ENCODE measurements at regions not wholly inside any gene's neighbourhood (a gene's known extent, or its start where the extent isn't known, plus 50 kb on each side); places are given as distances from the start of the nearest gene placed in this dataset.

GRCh38 chr5:103397739-103398581 is 139.4 kb downstream of the MACIR start:
- TF ChIP-seq POLR2AphosphoS5 (IDR thresholded peaks at IDR 0.05; ENCODE audit: low read depth, low read length) (no peak), CTCF (IDR thresholded peaks at IDR 0.05) (no peak)

All from Panc1 (cell line).